ENCODE measurements at regions not wholly inside any gene's neighbourhood (a gene's known extent, or its start where the extent isn't known, plus 50 kb on each side); places are given as distances from the start of the nearest gene placed in this dataset.

- Histone ChIP-seq H3K9me2 (ENCODE audit: insufficient read depth) (no peaks in the 10 kb centered on the region), H3K4me2 (ENCODE audit: low read length) (no peak overlapping the region), H3K79me2 (ENCODE audit: insufficient read depth, low read length) (no peaks in the 10 kb centered on the region), H4K20me1 (ENCODE audit: insufficient read depth) (no peaks in the 10 kb centered on the region), H3K9ac (ENCODE audit: low read length) (no peak overlapping the region), H3K9me3 (ENCODE audit: control insufficient read depth in 1 of 2, insufficient read depth in 1 of 2, low read depth in 1 of 2, low read length in 2 of 2) (no peaks in the 10 kb centered on the region), H3K4me1 (ENCODE audit: control insufficient read depth in 1 of 2, insufficient read depth in 2 of 2, low read length in 2 of 2) (no peaks in the 10 kb centered on the region), H3K27me3 (ENCODE audit: insufficient read depth, low read length) (peaks cover 37% of the 10 kb centered on the region), H3K4me3 (replicated peaks in 1 of 2; ENCODE audit: low read depth in 1 of 2, low read length in 2 of 2) (no peak overlapping the region), H3K27ac (ENCODE audit: low read depth, low read length) (no peak overlapping the region), H3K36me3 (ENCODE audit: control insufficient read depth in 1 of 2, insufficient read depth in 2 of 2, low read length in 2 of 2) (no peaks in the 10 kb centered on the region), H2AFZ (ENCODE audit: low read depth, low read length, poor library complexity, severe bottlenecking) (no peak overlapping the region)
- ChIA-PET RAD21 (ENCODE audit: low non-redundant PET in 1 of 2, low total read pairs in 2 of 2, uncharacterized antibody in 2 of 2, unreplicated experiment in 2 of 2) (no interaction called here), POLR2A (no interaction called here), CTCF (no interaction called here)
- no peak for ATAC-seq
- intact Hi-C loops (cut with micrococcal nuclease), result no loop called here
- no peak for DNase-seq (ENCODE audit: low read depth, low spot score)
- BruUV-seq (replicated peaks), result no TSS peak
- TF ChIP-seq MAX (IDR thresholded peaks at IDR 0.05) (no peak), POLR2A (IDR thresholded peaks at IDR 0.05; ENCODE audit: borderline replicate concordance, extremely low read depth, insufficient read depth, insufficient read length) (no peak), EGR1 (IDR thresholded peaks at IDR 0.05; ENCODE audit: low read depth) (no peak), YY1 (IDR thresholded peaks at IDR 0.05; ENCODE audit: extremely low read depth, insufficient replicate concordance, low read depth, low read length) (no peak), TCF7L2 (IDR thresholded peaks at IDR 0.05; ENCODE audit: borderline replicate concordance, extremely low read depth, insufficient read depth, insufficient read length) (no peak), CEBPB (IDR thresholded peaks at IDR 0.05; ENCODE audit: low read depth) (no peak)
- TF ChIP-seq, protein P1, sequence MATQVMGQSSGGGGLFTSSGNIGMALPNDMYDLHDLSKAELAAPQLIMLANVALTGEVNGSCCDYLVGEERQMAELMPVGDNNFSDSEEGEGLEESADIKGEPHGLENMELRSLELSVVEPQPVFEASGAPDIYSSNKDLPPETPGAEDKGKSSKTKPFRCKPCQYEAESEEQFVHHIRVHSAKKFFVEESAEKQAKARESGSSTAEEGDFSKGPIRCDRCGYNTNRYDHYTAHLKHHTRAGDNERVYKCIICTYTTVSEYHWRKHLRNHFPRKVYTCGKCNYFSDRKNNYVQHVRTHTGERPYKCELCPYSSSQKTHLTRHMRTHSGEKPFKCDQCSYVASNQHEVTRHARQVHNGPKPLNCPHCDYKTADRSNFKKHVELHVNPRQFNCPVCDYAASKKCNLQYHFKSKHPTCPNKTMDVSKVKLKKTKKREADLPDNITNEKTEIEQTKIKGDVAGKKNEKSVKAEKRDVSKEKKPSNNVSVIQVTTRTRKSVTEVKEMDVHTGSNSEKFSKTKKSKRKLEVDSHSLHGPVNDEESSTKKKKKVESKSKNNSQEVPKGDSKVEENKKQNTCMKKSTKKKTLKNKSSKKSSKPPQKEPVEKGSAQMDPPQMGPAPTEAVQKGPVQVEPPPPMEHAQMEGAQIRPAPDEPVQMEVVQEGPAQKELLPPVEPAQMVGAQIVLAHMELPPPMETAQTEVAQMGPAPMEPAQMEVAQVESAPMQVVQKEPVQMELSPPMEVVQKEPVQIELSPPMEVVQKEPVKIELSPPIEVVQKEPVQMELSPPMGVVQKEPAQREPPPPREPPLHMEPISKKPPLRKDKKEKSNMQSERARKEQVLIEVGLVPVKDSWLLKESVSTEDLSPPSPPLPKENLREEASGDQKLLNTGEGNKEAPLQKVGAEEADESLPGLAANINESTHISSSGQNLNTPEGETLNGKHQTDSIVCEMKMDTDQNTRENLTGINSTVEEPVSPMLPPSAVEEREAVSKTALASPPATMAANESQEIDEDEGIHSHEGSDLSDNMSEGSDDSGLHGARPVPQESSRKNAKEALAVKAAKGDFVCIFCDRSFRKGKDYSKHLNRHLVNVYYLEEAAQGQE (IDR thresholded peaks at IDR 0.05; ENCODE audit: low read depth), result no peak
Measured at GRCh38 chr10:117878626-117879025, 168.1 kb downstream of the RAB11FIP2 start.
